ENCODE measurements at regions not wholly inside any gene's neighbourhood (a gene's known extent, or its start where the extent isn't known, plus 50 kb on each side); places are given as distances from the start of the nearest gene placed in this dataset.

DNA sequence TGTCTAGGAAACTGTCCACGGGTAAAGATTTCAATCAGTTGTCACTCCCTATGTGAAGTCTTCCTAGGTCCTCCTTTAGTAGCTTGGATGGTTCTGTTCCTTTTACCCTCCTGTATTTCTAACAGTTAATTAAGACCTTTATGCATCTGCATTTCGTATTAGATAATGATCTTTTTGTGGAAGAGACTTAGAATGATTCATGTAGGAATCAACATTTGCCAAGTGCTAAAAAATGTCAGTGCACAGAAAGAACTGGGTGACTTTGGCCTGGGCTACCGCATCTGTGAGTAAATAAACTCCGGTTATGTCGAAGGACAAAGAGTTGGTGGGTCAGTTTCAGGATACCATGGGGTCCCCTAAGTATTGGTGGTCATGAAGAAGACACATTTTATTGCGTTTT is 918.0 kb downstream of the TFAP2A start:
- TF ChIP-seq, protein P1, sequence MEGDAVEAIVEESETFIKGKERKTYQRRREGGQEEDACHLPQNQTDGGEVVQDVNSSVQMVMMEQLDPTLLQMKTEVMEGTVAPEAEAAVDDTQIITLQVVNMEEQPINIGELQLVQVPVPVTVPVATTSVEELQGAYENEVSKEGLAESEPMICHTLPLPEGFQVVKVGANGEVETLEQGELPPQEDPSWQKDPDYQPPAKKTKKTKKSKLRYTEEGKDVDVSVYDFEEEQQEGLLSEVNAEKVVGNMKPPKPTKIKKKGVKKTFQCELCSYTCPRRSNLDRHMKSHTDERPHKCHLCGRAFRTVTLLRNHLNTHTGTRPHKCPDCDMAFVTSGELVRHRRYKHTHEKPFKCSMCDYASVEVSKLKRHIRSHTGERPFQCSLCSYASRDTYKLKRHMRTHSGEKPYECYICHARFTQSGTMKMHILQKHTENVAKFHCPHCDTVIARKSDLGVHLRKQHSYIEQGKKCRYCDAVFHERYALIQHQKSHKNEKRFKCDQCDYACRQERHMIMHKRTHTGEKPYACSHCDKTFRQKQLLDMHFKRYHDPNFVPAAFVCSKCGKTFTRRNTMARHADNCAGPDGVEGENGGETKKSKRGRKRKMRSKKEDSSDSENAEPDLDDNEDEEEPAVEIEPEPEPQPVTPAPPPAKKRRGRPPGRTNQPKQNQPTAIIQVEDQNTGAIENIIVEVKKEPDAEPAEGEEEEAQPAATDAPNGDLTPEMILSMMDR (IDR thresholded peaks at IDR 0.05 in 8 of 11, conservative IDR thresholded peaks at IDR 0.05 in 3 of 11): no peak
- no peak for TF ChIP-seq POLR2AphosphoS5 (IDR thresholded peaks at IDR 0.05)

Measured in spleen (tissue), 7 donors.